ENCODE measurements at regions not wholly inside any gene's neighbourhood (a gene's known extent, or its start where the extent isn't known, plus 50 kb on each side); places are given as distances from the start of the nearest gene placed in this dataset.
"Not testable (repeated sequence)": the region's sequence is repeated elsewhere in the genome, so short reads cannot be mapped to it uniquely, and the experiment has no call there.

GRCh38 chr13:81171065-81171647 is 830.2 kb upstream of the SPRY2 start:
- TF ChIP-seq CTCF (IDR thresholded peaks at IDR 0.05; ENCODE audit: low read depth, low read length, missing control alignments): peak; percentile 27
- in situ Hi-C loops (cut with HindIII; ENCODE audit: low pct_ligation_motif_present, low sequenced_read_pairs): no loop called here
- Histone ChIP-seq H3K27ac (no peak overlapping the region), H3K27me3 (replicated peaks) (no peaks in the 10 kb centered on the region), H3K36me3 (replicated peaks) (no peaks in the 10 kb centered on the region), H3K4me3 (ENCODE audit: low read depth, low read length) (no peak overlapping the region)
- no peak for DNase-seq

GRCh38 chr13:81163823-81164222 is 822.9 kb upstream of the SPRY2 start:
- H3K27ac ChIP-seq; H3K36me3 ChIP-seq (replicated peaks); H3K27me3 ChIP-seq (replicated peaks); H3K4me3 ChIP-seq (ENCODE audit: low read depth, low read length); DNase-seq; in situ Hi-C loops (cut with HindIII; ENCODE audit: low pct_ligation_motif_present, low sequenced_read_pairs): not testable (repeated sequence)

- Histone ChIP-seq H3K27me3 (replicated peaks) (no peaks in the 10 kb centered on the region), H3K4me3 (ENCODE audit: low read depth, low read length) (no peak overlapping the region), H3K36me3 (replicated peaks) (no peaks in the 10 kb centered on the region), H3K27ac (no peak overlapping the region)
- no peak for DNase-seq
- no peak for TF ChIP-seq CTCF (IDR thresholded peaks at IDR 0.05; ENCODE audit: low read depth, low read length, missing control alignments)
- in situ Hi-C loops (cut with HindIII; ENCODE audit: low pct_ligation_motif_present, low sequenced_read_pairs): no loop called here
Measured at GRCh38 chr13:81153478-81153877, 812.6 kb upstream of the SPRY2 start.

GRCh38 chr13:81148822-81149221 is 807.9 kb upstream of the SPRY2 start:
- in situ Hi-C loops (cut with HindIII; ENCODE audit: low pct_ligation_motif_present, low sequenced_read_pairs): no loop called here
- Histone ChIP-seq H3K36me3 (replicated peaks) (no peaks in the 10 kb centered on the region), H3K27ac (no peak overlapping the region), H3K27me3 (replicated peaks) (no peaks in the 10 kb centered on the region), H3K4me3 (ENCODE audit: low read depth, low read length) (no peak overlapping the region)
- TF ChIP-seq CTCF (IDR thresholded peaks at IDR 0.05; ENCODE audit: low read depth, low read length, missing control alignments): no peak
- no peak for DNase-seq

GRCh38 chr13:81146576-81146975 is 805.6 kb upstream of the SPRY2 start:
- H3K27me3 ChIP-seq (replicated peaks); H3K27ac ChIP-seq; in situ Hi-C loops (cut with HindIII; ENCODE audit: low pct_ligation_motif_present, low sequenced_read_pairs); H3K36me3 ChIP-seq (replicated peaks); H3K4me3 ChIP-seq (ENCODE audit: low read depth, low read length); DNase-seq: not testable (repeated sequence)

- Histone ChIP-seq H3K27me3 (replicated peaks) (no peaks in the 10 kb centered on the region), H3K27ac (no peak overlapping the region), H3K4me3 (ENCODE audit: low read depth, low read length) (no peak overlapping the region), H3K36me3 (replicated peaks) (no peaks in the 10 kb centered on the region)
- DNase-seq: no peak
- no peak for TF ChIP-seq CTCF (IDR thresholded peaks at IDR 0.05; ENCODE audit: low read depth, low read length, missing control alignments)
- in situ Hi-C loops (cut with HindIII; ENCODE audit: low pct_ligation_motif_present, low sequenced_read_pairs): no loop called here
Measured at GRCh38 chr13:81142306-81142999, 801.5 kb upstream of the SPRY2 start.

- no peak overlapping the region for H3K4me3 ChIP-seq (ENCODE audit: low read depth, low read length)
- no peak for DNase-seq
- H3K36me3 ChIP-seq (replicated peaks): no peaks in the 10 kb centered on the region
- no peaks in the 10 kb centered on the region for H3K27me3 ChIP-seq (replicated peaks)
- TF ChIP-seq CTCF (IDR thresholded peaks at IDR 0.05; ENCODE audit: low read depth, low read length, missing control alignments): no peak
- no peak overlapping the region for H3K27ac ChIP-seq
- in situ Hi-C loops (cut with HindIII; ENCODE audit: low pct_ligation_motif_present, low sequenced_read_pairs): no loop called here
Measured at GRCh38 chr13:81140675-81141074, 799.7 kb upstream of the SPRY2 start.
